Tibial artery (tissue), 4 donors: ENCODE measurements at regions not wholly inside any gene's neighbourhood (a gene's known extent, or its start where the extent isn't known, plus 50 kb on each side); places are given as distances from the start of the nearest gene placed in this dataset.

Experiments used
- DNase-seq, 2 donors: peaks; one replicate each; pipeline ENCODE4 v3.0.0-alpha.2; 2019
- H3K27ac ChIP-seq, 2 donors: fragments of 200-600 bp; sonication (generic) in 1 of 2; 1 replicate in 1 of 2; 2 replicates in 1 of 2; pipeline ENCODE4 v1.5.1; 2018 to 2019; ENCODE audit warnings: mild to moderate bottlenecking in 1 of 2
- H3K27me3 ChIP-seq, 2 donors: fragments of 200-600 bp; sonication (generic) in 1 of 2; one replicate each; pipeline versions ENCODE4 v1.5.1 to v1.6.0; 2016 to 2019
- H3K36me3 ChIP-seq, 3 donors: fragments of 200-600 bp; sonication (generic) in 2 of 3; one replicate each; pipeline ENCODE4 v1.5.1; 2016 to 2019; ENCODE audit warnings: mild to moderate bottlenecking in 2 of 3
- H3K4me1 ChIP-seq, 4 donors: fragments of 200-600 bp; sonication (generic) in 2 of 4; 1 replicate in 3 of 4; 2 replicates in 1 of 4; pipeline ENCODE4 v1.5.1; 2016 to 2019
- H3K4me3 ChIP-seq, 2 donors: fragments of 200-600 bp; sonication (generic) in 1 of 2; 1 replicate in 1 of 2; 2 replicates in 1 of 2; pipeline ENCODE4 v1.5.1; 2018 to 2019; ENCODE audit warnings: mild to moderate bottlenecking in 2 of 2
- H3K9me3 ChIP-seq, 3 donors: fragments of 200-600 bp; sonication (generic) in 1 of 3; one replicate each; pipeline ENCODE4 v1.5.1; 2016 to 2019
- CTCF ChIP-seq, 2 experiments: fragments of 200-600 bp in 1 of 2; fragments of 450-650 bp in 1 of 2; IDR thresholded peaks; one replicate each; pipeline ENCODE4 v1.5.1; 2017 to 2019; ENCODE audit warnings: antibody characterized with exemption in 2 of 2, mild to moderate bottlenecking in 1 of 2, moderate library complexity in 1 of 2
- intact Hi-C: fragments of 100-400 bp; cut with DNase I; formaldehyde crosslinking; loops from one replicate; pipeline ENCODE4 v1.15.0; 2023; ENCODE audit warnings: low total_unique reads

- no peak for TF ChIP-seq CTCF (IDR thresholded peaks at IDR 0.05)
- no peak overlapping the region for H3K4me3 ChIP-seq
- H3K36me3 ChIP-seq, result no peaks in the 10 kb centered on the region
- H3K27ac ChIP-seq, result no peak overlapping the region
- no peaks in the 10 kb centered on the region for H3K4me1 ChIP-seq
- no peaks in the 10 kb centered on the region for H3K27me3 ChIP-seq
- DNase-seq, result no peak
- intact Hi-C loops, result no loop called here
- no peaks in the 10 kb centered on the region for H3K9me3 ChIP-seq
These were observed 193.1 kb downstream of the FGFR2 start for GRCh38 chr10:121405096-121405495.

GRCh38 chr10:121405549-121405948 lies 192.7 kb downstream of the FGFR2 start:
- intact Hi-C loops, result no loop called here
- H3K4me3 ChIP-seq, result no peak overlapping the region
- no peaks in the 10 kb centered on the region for H3K4me1 ChIP-seq
- H3K27me3 ChIP-seq, result no peaks in the 10 kb centered on the region
- DNase-seq, result no peak
- no peaks in the 10 kb centered on the region for H3K9me3 ChIP-seq
- no peak for TF ChIP-seq CTCF (IDR thresholded peaks at IDR 0.05)
- H3K36me3 ChIP-seq, result no peaks in the 10 kb centered on the region
- H3K27ac ChIP-seq, result no peak overlapping the region

DNA sequence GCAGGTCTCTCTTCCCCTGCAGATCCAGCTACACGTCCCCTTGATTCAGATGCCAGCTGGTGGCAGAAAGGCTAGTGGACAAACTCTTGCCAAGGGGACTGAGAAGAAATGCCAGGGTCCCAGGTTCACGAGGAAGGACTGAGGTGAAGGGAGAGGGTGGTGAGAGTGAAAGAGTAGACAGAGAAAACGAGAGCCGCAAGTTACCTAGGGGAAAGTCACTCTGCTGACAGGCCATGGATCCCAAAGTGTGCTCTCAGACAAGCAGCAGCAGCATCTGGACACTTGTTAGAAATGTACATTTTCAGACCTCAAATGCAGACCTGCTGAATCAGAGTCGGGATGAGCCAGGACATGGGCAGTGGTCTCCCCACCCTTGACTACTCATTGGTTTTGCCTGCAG lies 192.3 kb downstream of the FGFR2 start:
- no peak for TF ChIP-seq CTCF (IDR thresholded peaks at IDR 0.05)
- intact Hi-C loops, result no loop called here

GRCh38 chr10:121406823-121407545 lies 191.3 kb downstream of the FGFR2 start:
- intact Hi-C loops, result no loop called here
- Histone ChIP-seq H3K27ac (no peak overlapping the region), H3K4me1 (no peaks in the 10 kb centered on the region), H3K36me3 (no peaks in the 10 kb centered on the region), H3K4me3 (no peak overlapping the region), H3K9me3 (no peaks in the 10 kb centered on the region), H3K27me3 (no peaks in the 10 kb centered on the region)
- peak in 1 of 2 donors; percentile 20 for DNase-seq
- no peak for TF ChIP-seq CTCF (IDR thresholded peaks at IDR 0.05)

More for the DNA sequence above, 192.3 kb downstream of the FGFR2 start:
- no peaks in the 10 kb centered on the region for H3K4me1 ChIP-seq
- H3K27me3 ChIP-seq, result no peaks in the 10 kb centered on the region
- no peak overlapping the region for H3K4me3 ChIP-seq
- no peaks in the 10 kb centered on the region for H3K9me3 ChIP-seq
- H3K27ac ChIP-seq, result no peak overlapping the region
- DNase-seq, result peak in 1 of 2 donors; percentile 27
- H3K36me3 ChIP-seq, result no peaks in the 10 kb centered on the region

- H3K4me1 ChIP-seq, result no peaks in the 10 kb centered on the region
- no peaks in the 10 kb centered on the region for H3K36me3 ChIP-seq
- intact Hi-C loops, result no loop called here
These were observed 188.7 kb downstream of the FGFR2 start for GRCh38 chr10:121409466-121410104.

More at GRCh38 chr10:121409466-121410104, 188.7 kb downstream of the FGFR2 start:
- Histone ChIP-seq H3K27ac (no peak overlapping the region), H3K27me3 (no peaks in the 10 kb centered on the region), H3K9me3 (no peaks in the 10 kb centered on the region), H3K4me3 (no peak overlapping the region)
- no peak for TF ChIP-seq CTCF (IDR thresholded peaks at IDR 0.05)
- no peak for DNase-seq
